ENCODE measurements at regions not wholly inside any gene's neighbourhood (a gene's known extent, or its start where the extent isn't known, plus 50 kb on each side); places are given as distances from the start of the nearest gene placed in this dataset.

GRCh38 chr1:87820668-87821334 is 492.1 kb downstream of the LMO4 start:
- no peak for DNase-seq (ENCODE audit: low read depth)

DNA sequence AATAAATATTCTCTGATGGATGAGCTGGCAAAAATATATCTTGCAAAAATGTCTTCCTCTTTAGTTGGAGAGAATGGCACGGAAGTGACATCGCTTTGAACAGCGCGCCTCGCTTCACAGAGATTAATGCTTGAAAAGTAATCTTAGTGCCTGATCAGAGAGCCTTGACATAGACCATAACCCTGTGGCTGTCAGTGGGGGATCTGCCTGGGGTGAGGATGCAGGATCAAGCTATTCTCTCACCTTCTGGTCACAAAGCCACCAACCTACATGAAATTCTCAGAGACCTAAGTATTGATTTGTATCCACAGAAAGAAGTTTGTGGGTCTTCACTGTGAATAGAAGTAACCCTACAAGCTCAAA is 492.6 kb downstream of the LMO4 start:
- DNase-seq (ENCODE audit: low read depth) = no peak

GRCh38 chr1:87826681-87827251 is 498.1 kb downstream of the LMO4 start:
- DNase-seq (ENCODE audit: low read depth) = no peak

DNA sequence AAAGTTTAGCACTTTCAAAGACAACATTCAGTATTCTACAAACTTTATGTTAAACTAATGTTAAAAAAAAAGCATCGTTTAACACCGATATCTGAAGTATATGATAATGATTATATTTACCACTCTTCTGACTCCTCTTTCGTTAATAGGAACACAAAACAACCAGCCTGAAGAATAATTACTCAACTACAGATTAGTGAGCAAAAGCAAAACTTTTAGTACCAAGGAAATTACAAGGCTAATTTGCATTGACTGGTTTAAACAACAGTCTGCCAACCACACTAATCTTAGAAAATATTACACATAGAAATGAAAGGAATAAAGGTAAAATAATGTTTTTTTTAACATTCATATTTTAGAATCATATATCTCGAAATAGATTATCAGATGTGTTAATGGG is 500.7 kb downstream of the LMO4 start:
- no peak for DNase-seq (ENCODE audit: low read depth)

- no peak for DNase-seq (ENCODE audit: low read depth)
Measured at GRCh38 chr1:87830432-87830978, 501.8 kb downstream of the LMO4 start.

DNA sequence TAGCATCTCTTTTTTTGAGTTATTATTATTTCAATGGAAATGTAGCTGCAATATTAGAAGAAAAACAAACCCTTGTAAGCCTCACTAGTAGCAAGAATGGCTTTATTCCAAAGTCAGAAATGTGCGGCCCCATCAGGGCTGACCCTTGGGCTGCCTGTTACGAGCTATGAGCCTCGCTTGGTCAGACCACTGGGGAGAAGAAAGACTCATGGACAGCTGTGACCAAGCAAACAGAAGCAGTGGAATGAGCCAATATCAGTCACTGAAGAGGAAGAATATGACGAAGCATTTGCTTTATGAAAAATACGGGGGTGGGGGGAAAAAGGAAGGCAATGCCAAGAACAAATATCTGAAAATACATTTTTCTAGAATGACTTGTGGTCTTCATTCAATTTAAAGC is 504.5 kb downstream of the LMO4 start:
- no peak for DNase-seq (ENCODE audit: low read depth)

DNA sequence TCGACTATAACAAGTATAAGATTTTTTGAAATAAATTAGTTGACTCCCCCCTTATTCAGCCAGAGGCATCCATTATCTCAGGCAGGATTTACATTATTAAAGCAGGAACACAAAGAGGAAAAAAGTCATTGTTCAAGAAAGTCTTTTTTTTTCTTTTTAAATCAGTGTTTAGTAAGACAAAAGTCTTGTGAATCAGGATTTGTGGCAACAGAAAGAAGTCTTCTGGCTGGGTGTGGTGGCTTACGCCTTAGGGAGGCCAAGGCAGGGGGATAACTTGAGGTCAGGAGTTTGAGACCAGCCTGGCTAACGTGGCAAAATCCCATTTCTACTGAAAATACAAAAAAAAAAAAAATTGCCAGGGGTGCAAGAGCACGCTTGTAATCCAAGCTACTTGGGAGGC is 505.5 kb downstream of the LMO4 start:
- no peak for DNase-seq (ENCODE audit: low read depth)

DNA sequence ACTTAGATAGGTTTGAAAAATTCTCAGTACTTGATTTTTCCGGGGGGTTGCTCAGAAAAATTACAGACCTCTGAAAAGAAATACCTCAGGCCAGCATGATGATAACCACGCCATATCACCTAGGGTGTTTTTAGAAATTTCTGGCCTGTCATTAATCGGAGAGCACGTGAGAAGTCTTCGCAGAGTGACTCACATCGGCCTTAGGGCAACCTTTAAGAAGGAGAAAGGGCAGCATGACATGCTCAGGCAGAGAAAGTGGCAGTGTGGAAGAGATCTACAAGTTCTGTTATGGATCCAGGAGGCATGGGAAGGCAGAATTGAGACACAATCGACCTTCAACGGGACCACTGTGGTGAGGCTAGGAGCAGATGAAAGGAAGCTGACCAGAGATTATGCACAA is 506.3 kb downstream of the LMO4 start:
- no peak for DNase-seq (ENCODE audit: low read depth)

- DNase-seq (ENCODE audit: low read depth) = no peak
Measured at GRCh38 chr1:87840767-87841166, 512.1 kb downstream of the LMO4 start.

DNA sequence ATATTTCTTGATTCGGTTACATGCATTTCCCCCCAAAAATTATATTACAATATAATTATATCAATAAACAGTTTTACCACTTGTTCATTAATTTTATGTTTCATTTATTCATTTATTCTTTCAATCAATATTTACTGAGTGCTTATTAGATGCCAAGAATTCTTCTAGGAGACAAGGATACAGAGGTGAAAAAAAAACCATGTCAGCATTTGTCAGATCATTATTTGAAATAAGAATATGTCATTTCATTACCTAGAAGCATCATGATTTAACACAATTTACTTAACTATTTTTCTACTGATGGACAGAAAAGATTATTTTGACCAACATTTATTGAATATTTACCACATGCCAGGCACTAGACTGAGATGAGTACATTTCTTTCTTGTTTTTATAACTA is 512.7 kb downstream of the LMO4 start:
- no peak for DNase-seq (ENCODE audit: low read depth)

- DNase-seq (ENCODE audit: low read depth) = no peak
Measured at GRCh38 chr1:87842156-87842555, 513.5 kb downstream of the LMO4 start.

DNA sequence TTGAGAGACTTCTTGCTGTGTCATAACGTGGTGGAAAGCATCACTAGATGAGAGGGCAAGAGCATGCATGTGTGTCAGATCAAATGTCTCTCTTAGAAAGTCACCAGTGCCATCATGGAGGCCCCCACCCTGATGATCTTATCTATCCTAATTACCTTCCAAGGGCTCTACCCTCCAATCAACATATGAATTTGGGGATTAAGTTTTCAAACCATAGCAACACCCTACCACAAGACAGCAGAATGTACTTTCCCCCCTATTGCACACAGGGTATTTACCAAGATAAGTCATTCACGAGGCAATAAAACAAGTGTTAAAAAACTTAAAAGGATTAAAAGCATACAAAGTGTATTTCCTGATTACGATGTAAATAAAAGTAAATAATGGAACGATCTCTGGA is 515.6 kb downstream of the LMO4 start:
- no peak for DNase-seq (ENCODE audit: low read depth)

DNA sequence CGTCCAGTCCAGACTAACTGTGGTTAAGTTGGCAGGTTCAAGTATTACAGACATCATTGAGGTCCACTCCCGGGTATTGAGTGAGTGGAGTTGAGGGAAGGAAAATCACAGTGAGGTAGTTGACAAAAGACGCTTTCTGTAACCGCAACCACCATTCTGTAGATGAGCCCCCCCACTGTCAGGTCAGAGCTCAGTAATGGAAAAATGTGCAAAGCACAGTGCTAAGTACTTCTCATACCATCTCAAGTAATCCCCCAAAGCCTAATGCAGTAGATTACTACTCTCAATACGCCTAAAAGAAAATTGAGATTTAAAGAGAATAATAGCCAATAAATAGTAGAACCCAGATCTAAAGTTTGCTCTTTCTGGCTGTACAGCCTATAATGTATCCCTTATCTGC is 522.8 kb downstream of the LMO4 start:
- DNase-seq (ENCODE audit: low read depth) = no peak

DNA sequence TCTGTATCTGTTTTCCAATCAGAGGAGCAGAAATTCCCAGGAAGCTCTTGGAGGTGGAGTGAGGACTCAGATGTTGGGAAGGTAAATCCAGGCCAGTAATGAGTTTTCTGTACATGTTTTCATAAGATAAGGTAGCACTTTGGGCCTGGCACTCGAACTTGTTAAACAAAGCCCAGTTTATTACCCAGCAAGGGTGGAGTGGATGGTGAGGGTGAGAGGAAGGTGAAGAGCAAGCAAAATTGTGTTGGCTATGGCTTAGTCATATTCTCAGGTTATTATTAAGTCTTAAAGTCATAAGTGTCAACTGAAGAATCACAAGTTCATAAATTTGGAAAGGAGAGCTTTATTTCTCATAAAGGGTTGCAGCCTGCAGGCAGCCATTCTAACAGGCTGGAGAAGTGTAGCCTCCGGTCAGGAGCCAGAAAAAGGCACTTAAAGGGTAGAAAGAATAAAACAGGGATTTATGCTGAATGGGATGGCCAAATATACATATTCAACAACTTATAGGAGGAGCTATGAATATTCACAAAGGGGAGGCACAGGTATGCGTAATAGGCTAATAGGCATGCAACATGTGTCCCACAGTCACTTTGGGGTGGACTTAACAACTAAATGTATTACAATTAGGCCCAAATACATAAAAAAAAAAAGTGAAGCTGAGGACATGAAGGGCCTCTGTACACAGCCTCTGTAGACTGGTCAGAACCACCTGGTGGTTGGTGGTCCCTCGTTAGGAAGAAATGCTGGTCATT is 523.9 kb downstream of the LMO4 start:
- DNase-seq (ENCODE audit: low read depth) = no peak

- no peak for DNase-seq (ENCODE audit: low read depth)
Measured at GRCh38 chr1:87853576-87854351, 525.1 kb downstream of the LMO4 start.

DNA sequence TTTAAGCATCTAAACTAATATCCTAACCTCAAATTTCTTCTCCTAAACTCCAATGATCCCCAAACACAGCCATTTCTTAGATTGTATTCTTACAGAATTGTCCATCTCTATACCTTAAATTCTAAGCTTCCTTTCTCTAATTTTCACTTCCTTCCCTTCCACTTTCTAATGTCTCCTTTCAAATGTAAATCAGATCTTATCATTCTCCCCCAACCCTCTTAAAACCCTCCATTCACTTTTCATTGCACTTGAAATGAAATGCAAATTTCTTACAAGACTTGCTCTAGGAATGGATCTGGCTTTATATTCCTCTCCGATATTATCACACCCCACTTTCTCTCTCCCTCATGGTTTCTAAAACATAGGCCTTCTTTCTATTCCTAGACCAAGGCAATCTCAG is 534.6 kb downstream of the LMO4 start:
- no peak for DNase-seq (ENCODE audit: low read depth)

DNA sequence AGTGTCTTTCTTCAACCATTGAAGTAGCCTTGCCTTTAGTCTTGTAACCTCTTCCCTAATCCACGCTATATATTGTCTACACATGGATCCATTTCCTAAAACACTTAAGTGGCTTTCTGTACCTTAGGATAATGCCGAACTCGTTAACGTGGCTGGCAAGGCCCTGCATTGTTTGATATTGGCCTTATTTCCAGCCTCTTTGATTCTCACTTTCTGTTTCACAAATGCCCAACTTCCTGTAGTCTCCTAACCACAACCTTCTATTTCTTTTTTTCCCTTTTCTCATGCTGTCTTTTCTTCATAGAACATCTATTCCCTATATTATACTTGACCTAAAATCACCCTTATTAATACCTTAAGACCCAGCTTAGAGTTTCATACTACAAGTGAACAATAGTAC is 536.0 kb downstream of the LMO4 start:
- DNase-seq (ENCODE audit: low read depth) = no peak

- no peak for DNase-seq (ENCODE audit: low read depth)
Measured at GRCh38 chr1:87866416-87866815, 537.7 kb downstream of the LMO4 start.

DNA sequence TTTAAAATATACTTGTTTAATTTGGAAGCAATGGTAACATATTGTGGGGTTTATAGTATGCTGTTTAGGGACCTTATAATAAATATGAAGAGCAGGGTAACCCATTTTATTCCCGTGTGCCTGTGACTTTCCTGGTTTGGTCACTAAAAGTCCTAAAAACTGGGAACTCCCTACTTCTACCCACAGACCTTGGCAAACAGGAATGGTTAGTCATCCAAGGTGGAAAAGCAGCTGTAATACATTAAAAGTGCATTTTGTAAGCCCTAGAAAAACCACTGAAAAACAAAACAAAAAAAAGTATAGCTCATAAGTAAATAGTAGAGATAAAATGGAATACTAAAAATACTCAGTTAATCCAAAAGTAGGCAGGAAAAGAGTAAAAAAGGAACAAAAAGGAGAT is 538.9 kb downstream of the LMO4 start:
- DNase-seq (ENCODE audit: low read depth) = no peak

GRCh38 chr1:87869567-87869966 is 540.9 kb downstream of the LMO4 start:
- DNase-seq (ENCODE audit: low read depth) = no peak

DNA sequence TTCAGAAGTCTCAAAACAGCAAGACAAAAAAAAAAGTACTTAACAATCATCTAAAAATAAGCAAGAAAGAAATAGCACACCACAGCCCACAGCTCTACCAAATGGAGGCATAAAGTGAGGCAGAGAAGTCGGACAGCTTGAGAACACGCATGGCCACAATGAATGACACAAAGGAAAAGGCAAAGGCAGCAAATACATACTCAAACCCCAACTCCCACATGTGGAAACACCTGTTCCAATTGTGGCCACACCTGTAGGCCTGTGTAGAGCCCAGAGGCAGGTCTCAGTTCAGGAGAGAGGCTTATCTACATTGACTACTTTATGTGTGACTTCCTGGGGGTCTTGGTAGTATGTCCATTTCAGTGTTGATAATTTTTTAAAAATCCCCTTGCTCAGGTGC is 543.5 kb downstream of the LMO4 start:
- DNase-seq (ENCODE audit: low read depth) = no peak

DNA sequence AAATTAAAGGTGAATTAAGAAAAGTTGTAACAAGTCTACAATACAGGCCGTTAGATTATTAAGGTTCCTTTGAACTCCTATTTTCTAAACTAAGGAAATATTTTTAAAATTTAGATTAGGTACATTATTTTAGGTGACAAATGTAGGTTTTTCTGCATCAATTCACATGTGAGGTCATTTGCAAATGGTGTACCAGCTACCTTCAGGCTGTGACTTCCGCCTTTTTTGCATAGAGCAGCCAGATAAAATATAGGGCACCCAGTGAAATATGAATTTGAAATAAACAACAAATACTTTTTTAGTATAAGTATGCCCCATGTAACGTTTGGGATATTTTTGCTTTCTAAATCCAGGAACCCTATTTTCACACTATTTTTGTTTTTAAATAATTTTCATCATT is 544.0 kb downstream of the LMO4 start:
- no peak for DNase-seq (ENCODE audit: low read depth)

- DNase-seq (ENCODE audit: low read depth) = no peak
Measured at GRCh38 chr1:87878873-87879272, 550.2 kb downstream of the LMO4 start.
